HG02798 (cell line): ENCODE measurements at regions not wholly inside any gene's neighbourhood (a gene's known extent, or its start where the extent isn't known, plus 50 kb on each side); places are given as distances from the start of the nearest gene placed in this dataset.
"Not testable (repeated sequence)": the region's sequence is repeated elsewhere in the genome, so short reads cannot be mapped to it uniquely, and the experiment has no call there.

Experiments used
- ATAC-seq: cut with Tn5 transposase; IDR thresholded peaks from one replicate; pipeline ENCODE4 v1.9.1; 2021; ENCODE audit warnings: mild to moderate bottlenecking; ENCODE audit not compliant: unreplicated experiment, poor library complexity

DNA sequence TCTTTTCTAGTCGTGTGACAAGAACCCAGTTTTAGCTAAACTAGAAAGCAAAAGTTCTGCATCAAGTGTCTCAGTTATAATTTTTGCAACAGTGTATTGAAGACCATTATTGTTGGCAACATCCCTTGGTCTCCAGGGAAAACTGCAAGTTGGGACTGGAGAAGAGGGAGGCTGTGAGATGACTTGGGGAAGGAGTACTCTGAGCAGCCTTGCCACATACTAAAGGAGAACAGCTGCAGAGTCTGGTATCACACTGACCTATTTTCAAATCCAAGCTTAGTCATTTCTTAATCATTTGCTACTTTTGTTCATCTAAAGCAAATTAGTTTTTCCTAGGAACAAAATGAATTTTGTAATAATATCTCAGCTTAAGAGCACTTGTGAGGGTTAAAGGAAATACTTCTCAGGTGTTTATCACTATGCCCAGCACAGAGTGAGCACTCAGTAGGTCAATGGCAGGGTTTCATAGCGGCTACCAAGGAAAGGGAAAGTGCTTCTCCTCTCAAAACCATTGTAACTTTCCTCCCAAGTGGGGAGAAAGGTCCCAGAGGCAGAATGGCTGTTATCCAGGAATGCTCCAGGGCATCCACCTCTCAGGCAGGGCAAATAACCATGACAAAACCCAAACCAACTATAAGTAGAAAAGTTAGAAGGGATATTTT, 247.1 kb downstream of the C11orf87 start:
- no peak for ATAC-seq

DNA sequence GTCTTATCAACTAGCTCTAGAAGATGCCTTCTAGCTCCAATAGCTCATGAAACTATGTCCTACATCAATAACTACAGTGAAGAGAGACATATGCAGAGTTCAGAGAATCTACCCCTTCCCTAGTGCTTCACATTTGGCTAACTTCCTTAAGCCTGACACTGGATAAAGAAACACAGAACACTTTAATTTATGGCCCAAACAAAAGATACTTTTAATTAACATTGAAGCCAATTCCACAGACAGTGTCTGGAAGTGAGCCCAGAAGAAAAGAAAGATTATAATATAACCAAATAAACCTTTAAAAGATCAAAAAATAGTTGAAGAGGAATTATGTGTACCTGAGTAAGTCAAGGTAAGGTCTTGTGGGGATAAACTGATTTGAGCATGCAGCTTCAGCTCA, 255.2 kb downstream of the C11orf87 start:
- no peak for ATAC-seq

- no peak for ATAC-seq
Observed at GRCh38 chr11:109677876-109678275, 255.9 kb downstream of the C11orf87 start.

- no peak for ATAC-seq
Observed at GRCh38 chr11:109680127-109680526, 258.1 kb downstream of the C11orf87 start.

GRCh38 chr11:109682788-109683187, 260.8 kb downstream of the C11orf87 start:
- not testable (repeated sequence) for ATAC-seq

- no peak for ATAC-seq
Observed at GRCh38 chr11:109695696-109696095, 273.7 kb downstream of the C11orf87 start.

GRCh38 chr11:109696191-109696897, 274.4 kb downstream of the C11orf87 start:
- no peak for ATAC-seq

- peak; percentile 93 for ATAC-seq
Observed at GRCh38 chr11:109697140-109697843, 275.3 kb downstream of the C11orf87 start.

DNA sequence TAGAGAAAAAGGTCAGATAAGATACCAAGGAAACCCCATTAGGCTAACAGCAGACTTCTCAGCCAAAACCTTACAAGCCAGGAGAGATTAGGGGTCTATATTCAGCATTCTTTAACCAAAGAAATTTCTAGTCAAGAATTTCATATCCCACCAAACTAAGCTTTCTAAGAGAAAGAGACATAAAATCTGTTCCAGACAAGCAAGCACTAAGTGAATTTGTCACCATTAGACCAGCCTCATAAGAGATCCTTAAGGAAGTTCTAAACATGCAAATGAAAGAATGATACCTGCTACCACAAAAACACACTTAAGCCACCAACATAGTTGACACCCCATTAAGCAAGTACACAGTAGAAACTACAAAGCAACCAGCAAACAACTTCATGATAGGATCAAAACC, 276.2 kb downstream of the C11orf87 start:
- ATAC-seq, result no peak

GRCh38 chr11:109704432-109704831, 282.4 kb downstream of the C11orf87 start:
- ATAC-seq, result no peak

GRCh38 chr11:109706945-109707344, 285.0 kb downstream of the C11orf87 start:
- ATAC-seq, result no peak

- no peak for ATAC-seq
Observed at GRCh38 chr11:109707411-109707810, 285.4 kb downstream of the C11orf87 start.

GRCh38 chr11:109708184-109708583, 286.2 kb downstream of the C11orf87 start:
- no peak for ATAC-seq

- not testable (repeated sequence) for ATAC-seq
Observed at GRCh38 chr11:109714444-109714843, 292.5 kb downstream of the C11orf87 start.

GRCh38 chr11:109715424-109715823, 293.4 kb downstream of the C11orf87 start:
- not testable (repeated sequence) for ATAC-seq

GRCh38 chr11:109726061-109726460, 304.1 kb downstream of the C11orf87 start:
- no peak for ATAC-seq

DNA sequence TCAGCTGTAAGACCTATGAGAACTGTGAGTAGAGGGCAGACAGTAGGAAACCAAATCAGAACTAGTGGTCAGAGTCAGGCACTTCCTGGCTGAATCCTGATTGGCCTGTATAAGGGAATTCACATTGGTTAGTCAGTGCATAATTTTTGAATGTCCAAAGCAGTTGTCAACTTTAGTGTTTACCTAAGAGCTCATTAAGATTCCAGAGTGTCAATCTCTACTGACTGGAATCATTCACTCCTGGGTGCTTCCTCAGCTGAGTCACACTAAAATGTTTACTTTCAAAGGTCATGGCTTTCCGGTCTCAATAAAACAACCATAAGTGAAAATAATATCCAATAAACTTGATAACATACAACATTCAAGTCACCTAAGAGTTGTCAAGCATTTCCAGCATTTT, 306.1 kb downstream of the C11orf87 start:
- no peak for ATAC-seq

DNA sequence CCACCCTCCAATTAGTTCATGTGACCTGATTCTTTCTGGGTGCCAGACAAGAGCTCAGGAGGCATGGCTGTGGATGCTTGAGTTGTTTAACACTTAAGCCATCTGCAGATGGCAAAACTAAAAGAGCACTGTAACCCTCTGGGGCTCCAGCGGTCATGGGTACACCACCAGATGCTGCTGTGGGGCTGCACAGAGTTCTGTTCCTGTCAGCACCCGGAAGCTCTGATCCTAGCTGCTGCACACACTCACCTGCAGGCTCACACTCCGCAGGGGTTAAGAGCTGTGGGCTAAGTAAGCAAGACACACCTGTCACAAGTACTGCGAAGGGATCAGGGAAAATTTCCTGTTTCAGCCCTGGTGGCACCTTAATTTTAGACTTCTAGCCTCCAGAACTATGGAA, 307.8 kb downstream of the C11orf87 start:
- ATAC-seq, result no peak

- no peak for ATAC-seq
Observed at GRCh38 chr11:109730669-109731068, 308.7 kb downstream of the C11orf87 start.

- no peak for ATAC-seq
Observed at GRCh38 chr11:109731451-109731850, 309.5 kb downstream of the C11orf87 start.

DNA sequence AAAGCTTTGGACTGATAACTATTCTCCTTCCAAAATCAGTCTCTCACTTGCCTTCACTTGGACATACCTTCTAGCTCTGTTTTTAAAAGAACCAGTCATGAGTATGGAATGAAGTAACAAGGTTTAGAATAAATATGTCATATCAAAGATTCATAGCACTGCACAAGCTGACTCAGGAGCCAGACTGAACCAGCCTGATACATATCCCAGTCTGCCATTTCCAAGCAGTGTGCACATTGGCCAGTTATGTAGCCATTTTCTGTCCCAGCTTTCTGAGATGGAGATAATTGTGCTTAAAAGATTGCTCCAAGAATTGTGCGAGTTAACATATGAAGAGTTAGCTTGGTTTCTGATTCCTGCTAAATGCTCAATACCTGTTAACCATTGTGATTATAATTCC, 311.3 kb downstream of the C11orf87 start:
- ATAC-seq, result no peak
